GM21786 (cell line): ENCODE measurements at regions not wholly inside any gene's neighbourhood (a gene's known extent, or its start where the extent isn't known, plus 50 kb on each side); places are given as distances from the start of the nearest gene placed in this dataset.

Experiments used
- ATAC-seq: cut with Tn5 transposase; IDR thresholded peaks from one replicate; pipeline ENCODE4 v1.9.1; 2021; ENCODE audit not compliant: unreplicated experiment

DNA sequence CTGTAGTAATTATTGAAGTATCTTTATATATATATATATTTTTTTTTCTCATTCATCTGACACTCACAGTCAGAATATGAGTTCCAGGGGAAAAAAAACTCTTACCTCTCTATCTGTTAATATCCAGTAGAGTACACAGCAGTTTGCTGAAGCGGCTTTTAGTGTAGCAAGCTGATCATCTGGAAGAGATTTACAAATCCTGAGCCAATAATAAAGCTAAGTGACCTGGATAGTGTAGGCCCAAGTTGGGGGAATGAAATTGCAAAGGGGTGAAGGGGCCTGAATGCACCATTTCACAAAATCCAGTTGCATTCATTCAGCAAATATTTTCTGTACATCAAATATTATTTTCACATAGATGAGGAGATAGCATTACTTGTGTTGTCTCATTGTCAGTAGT is 234.6 kb upstream of the FLRT2 start:
- no peak for ATAC-seq

- ATAC-seq = no peak
Measured at GRCh38 chr14:85296456-85297210, 233.3 kb upstream of the FLRT2 start.

DNA sequence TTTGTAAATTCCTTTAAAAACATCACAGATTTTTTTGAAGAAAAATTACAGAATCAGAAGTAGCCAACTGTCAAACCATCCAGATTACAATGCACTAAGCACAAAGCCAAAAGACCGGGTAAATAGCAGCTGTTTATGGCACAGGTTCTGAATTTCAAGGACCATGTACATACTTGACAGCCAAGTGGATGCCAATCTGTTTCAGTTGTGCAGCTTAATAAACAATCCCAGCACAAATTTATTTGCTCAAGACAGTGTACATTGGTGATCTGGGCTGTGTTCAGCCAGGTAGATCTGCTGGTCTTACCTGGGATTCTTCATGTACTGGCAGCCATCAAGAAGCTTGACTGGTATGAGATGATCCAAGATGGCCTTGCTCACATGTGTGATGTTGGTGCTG is 229.8 kb upstream of the FLRT2 start:
- ATAC-seq = no peak

DNA sequence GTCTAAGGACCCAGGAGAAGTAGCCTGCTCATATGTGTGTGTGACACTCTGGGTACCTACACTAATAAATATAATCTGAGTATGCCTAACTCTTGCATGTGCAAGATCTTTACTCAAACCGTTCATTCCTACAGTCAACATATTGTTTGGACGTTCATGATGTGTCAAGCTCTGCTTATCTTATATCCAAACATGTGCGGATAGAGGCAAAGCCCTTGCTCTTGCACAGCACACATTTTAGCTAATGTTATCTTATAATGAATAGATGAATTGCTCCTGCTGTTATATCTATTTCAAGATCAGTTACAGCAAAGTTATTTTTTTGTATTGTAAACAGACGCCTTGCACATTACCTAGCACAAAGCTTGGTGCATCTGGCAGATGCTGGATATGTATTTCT is 228.4 kb upstream of the FLRT2 start:
- no peak for ATAC-seq

DNA sequence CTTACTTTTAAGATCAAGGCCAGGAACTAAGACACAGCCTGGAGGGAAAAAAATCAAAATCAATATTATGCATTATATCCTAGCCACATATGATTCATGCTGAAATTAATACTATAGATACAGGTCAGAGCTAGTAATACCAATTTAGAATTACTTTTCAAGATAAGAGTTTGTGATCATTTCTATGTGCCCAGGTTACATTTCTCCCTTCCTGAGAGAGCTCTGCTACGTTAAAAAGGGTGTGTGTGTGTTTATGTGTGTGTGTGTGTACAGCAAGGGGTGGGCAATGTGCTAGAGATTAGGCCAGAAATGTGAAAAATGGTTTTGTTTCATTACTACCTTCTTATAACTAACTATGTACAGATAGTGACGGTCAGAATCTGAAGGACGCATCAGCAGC is 223.9 kb upstream of the FLRT2 start:
- no peak for ATAC-seq

DNA sequence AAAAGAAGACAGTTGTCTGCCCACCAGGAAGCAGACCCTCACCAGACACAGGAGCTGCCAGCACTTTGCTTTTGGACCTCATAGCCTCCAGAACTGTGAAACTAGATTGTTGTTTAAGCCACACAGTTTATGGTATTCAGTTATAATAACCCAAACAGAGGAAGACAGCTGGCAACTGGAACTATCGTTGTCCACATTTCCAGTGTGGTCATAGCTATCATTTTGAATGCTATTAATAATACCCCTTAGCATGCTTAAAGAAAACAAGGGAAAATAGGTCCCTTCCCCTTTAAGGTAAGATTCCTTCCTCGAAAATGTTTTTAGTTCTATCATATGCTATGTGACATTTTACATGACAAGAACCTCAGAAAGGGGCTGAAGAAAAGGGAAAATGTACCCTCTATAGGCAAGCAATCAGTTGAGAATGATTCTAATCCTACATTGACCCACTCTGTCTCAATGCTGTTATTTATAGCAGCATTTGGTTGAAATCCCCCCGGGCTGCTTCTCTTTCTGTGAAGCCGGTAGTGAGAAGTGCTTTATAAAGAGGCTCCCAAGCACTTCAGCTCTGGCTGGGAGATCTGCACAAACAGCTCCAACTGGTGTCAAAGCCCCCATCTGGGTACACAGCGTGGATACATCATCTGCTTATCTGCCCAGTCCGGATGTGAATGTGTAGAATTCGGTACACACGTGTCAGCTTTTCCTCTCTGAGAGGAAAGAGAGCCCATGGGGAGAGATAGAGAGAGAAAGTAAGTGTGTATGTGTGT is 221.2 kb upstream of the FLRT2 start:
- no peak for ATAC-seq

DNA sequence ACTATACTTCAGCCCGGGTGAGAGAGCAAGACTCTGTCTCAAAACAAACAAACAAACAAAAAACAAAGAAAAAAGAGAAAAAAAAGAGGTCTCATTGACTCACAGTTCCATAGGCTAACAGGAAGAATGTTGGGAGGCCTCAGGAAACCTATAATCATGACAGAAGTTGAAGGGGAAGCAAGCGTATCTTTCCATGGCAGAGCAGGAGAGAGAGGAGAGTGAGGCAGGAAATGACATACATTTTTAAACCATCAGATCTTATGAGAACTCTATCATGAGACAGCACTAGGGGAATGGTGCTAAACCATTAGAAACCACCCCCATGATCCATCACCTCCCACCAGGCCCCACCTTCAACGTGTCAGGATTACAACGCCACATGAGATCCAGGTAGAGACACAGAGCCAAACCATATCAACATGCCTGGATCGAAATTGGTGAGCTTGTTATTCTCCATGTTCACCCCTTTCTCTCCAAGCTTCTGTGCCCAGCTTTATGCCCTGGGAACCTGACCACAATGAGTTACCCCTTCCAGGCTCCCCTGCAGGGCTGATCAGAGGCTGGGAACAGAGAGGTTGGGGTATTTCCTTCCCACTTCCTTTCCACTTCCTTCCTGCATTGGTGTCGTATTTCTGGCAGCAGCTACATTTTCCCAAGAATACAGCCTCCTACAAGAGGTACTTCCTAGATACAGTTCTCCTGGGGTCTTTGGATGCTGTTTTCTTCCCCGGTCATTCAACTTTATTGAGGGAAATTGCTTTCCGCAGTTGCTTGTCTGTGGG is 219.3 kb upstream of the FLRT2 start:
- no peak for ATAC-seq

GRCh38 chr14:85313560-85314207 is 216.3 kb upstream of the FLRT2 start:
- no peak for ATAC-seq

GRCh38 chr14:85315290-85315689 is 214.7 kb upstream of the FLRT2 start:
- ATAC-seq = no peak

DNA sequence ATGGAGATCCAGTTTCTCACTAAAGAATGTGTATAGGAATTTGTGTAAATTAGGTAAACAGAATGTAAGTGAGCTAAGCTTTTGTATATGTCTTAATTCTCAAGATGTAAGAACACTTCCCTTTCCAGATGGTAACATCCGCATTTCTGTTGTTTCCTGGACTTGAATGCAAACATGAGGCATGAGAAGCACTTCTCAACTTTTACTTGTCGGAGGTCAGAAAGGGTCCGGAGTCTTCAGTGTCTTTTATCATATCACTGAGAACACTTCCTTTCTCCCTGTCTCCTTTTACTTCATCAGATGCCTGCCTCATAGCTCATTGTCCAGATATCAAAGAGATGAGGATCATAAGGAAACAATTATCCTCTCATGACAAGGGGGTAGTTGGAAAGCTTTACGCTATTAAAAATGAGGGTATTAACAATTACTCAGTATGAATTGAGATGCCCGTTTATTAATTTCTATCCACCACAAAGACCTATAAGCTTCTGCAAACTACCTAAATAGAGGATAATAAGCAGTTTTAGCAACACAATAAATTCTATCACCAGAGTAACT is 214.1 kb upstream of the FLRT2 start:
- ATAC-seq = no peak

GRCh38 chr14:85316701-85317410 is 213.1 kb upstream of the FLRT2 start:
- no peak for ATAC-seq

DNA sequence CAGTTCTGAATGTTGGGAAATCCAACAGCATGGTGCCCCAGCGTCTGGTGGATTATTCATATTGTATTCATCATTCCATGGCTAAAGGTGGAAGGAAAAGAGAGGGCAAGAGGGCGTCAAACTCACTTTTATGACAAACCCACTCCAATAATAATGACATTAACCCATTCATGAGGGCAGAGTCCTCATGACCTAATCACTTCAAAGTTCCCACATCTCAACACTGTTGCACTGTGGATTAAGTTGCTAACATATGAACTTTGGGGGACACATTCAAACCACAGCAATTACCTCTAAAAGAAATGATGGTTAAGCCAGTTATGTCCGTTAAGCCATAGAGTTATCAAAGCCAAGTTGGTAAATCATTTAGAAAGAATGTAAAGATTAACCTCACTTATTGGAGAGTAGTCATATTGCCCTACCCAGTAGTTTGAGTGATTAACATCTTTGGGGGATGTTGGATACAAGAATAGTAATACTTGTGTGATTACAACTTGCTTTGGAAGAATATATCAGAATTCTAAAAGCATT is 212.4 kb upstream of the FLRT2 start:
- no peak for ATAC-seq

DNA sequence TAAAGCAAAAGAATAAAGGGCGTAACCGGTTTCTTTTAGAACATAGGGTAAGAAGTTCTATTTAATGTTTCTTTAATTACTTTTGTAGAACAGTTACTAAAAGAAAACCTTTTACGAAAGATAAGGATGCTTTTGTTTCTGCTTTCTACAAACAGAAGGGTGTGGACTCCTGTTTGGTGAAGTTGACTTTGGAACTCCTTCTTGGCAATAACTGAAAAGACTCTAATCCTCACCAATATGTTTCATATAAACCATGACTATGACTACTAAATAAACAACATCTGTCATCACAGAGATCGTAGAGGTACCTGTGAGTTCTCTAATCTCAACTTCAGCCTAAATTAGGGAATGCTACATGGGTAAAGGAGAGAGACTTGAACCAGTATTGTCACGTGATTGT is 210.8 kb upstream of the FLRT2 start:
- no peak for ATAC-seq

GRCh38 chr14:85319998-85320630 is 209.8 kb upstream of the FLRT2 start:
- ATAC-seq = no peak

- no peak for ATAC-seq
Measured at GRCh38 chr14:85325134-85326017, 204.6 kb upstream of the FLRT2 start.

DNA sequence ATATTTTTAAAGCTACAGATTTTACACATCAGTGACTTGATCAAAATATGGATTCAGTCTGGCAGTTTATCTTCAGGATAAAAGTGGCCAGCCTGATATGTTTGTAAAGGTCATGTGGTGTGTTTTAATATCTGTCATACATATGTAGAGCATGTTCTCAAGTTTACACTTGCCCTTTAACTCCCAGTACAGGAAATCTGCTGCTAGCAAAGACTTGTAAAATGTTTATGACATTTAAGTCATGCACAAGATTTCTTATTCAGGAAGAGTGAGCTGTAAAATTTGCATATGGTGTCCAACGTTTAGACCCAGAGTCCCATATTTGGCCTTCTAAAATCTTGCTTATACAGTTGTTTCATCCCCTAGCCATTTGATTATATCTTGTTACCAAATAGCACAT is 197.5 kb upstream of the FLRT2 start:
- ATAC-seq = no peak

GRCh38 chr14:85333313-85333712 is 196.6 kb upstream of the FLRT2 start:
- ATAC-seq = no peak

DNA sequence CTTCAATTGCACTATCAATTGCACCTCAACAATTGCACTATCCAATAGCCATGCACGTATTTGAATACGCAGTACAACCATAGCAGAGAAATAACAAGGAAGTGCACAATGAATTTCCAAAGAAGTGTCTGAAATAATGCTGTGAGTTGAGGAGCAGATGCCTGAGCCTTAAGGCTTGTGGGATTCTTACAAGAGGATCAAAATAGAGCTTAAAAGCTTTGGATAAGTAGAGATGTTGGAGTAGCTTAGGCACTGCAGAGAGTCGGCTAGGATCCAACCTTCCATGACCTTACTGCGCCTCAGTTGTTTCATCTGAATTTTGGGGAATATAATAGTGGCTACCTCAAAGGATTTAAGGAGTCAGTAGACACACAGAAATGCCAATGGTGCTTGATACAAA is 196.1 kb upstream of the FLRT2 start:
- no peak for ATAC-seq

DNA sequence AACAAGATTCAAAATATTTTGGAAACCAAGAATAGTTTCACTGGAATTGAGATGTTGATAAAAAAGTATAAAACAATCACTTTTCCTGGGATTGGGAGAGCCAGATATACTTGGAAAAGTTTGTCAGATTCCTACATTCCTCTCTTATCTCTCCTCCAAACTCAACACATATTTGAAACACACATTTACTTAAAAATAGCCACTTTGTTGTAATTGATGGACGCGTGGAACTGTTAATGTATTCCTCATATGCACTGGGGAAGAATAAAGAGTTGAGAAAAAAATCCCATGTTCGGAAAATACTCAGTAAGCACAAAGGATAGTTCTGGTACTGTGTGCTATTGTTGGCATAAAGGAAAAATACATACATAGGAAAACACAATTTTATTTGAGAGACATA is 195.6 kb upstream of the FLRT2 start:
- ATAC-seq = no peak
